HG02885 (cell line): ENCODE measurements at regions not wholly inside any gene's neighbourhood (a gene's known extent, or its start where the extent isn't known, plus 50 kb on each side); places are given as distances from the start of the nearest gene placed in this dataset.
"Not testable (repeated sequence)": the region's sequence is repeated elsewhere in the genome, so short reads cannot be mapped to it uniquely, and the experiment has no call there.

ENCODE experiments used
- ATAC-seq: cut with Tn5 transposase; IDR thresholded peaks from one replicate; pipeline ENCODE4 v1.9.1; 2021; ENCODE audit warnings: mild to moderate bottlenecking; ENCODE audit not compliant: unreplicated experiment, poor library complexity

- no peak for ATAC-seq
Measured at GRCh38 chr13:83168590-83168989, 713.7 kb downstream of the SLITRK1 start.

- no peak for ATAC-seq
Measured at GRCh38 chr13:83167203-83167602, 715.1 kb downstream of the SLITRK1 start.

- ATAC-seq: no peak
Measured at GRCh38 chr13:83166550-83166949, 715.7 kb downstream of the SLITRK1 start.

GRCh38 chr13:83162493-83162892 lies 719.8 kb downstream of the SLITRK1 start:
- no peak for ATAC-seq

GRCh38 chr13:83153848-83154247 lies 728.4 kb downstream of the SLITRK1 start:
- no peak for ATAC-seq

GRCh38 chr13:83151308-83151660 lies 731.0 kb downstream of the SLITRK1 start:
- no peak for ATAC-seq

GRCh38 chr13:83150616-83151307 lies 731.5 kb downstream of the SLITRK1 start:
- ATAC-seq: no peak

GRCh38 chr13:83136660-83137059 lies 745.6 kb downstream of the SLITRK1 start:
- ATAC-seq: no peak

GRCh38 chr13:83125791-83126190 lies 756.5 kb downstream of the SLITRK1 start:
- no peak for ATAC-seq

- ATAC-seq: no peak
Measured at GRCh38 chr13:83121896-83122295, 760.4 kb downstream of the SLITRK1 start.

GRCh38 chr13:83117046-83117445 lies 765.2 kb downstream of the SLITRK1 start:
- ATAC-seq: no peak

- ATAC-seq: not testable (repeated sequence)
Measured at GRCh38 chr13:83101574-83102247, 780.6 kb downstream of the SLITRK1 start.

- ATAC-seq: no peak
Measured at GRCh38 chr13:83100237-83100636, 782.0 kb downstream of the SLITRK1 start.

- no peak for ATAC-seq
Measured at GRCh38 chr13:83088858-83089257, 793.4 kb downstream of the SLITRK1 start.

- no peak for ATAC-seq
Measured at GRCh38 chr13:83086948-83087347, 795.3 kb downstream of the SLITRK1 start.

GRCh38 chr13:83086088-83086487 lies 796.2 kb downstream of the SLITRK1 start:
- ATAC-seq: no peak

- no peak for ATAC-seq
Measured at GRCh38 chr13:83085186-83085900, 796.9 kb downstream of the SLITRK1 start.

GRCh38 chr13:83077499-83077898 lies 804.8 kb downstream of the SLITRK1 start:
- ATAC-seq: no peak

- not testable (repeated sequence) for ATAC-seq
Measured at GRCh38 chr13:83073930-83074329, 808.3 kb downstream of the SLITRK1 start.

GRCh38 chr13:83065108-83065507 lies 817.2 kb downstream of the SLITRK1 start:
- ATAC-seq: no peak

- no peak for ATAC-seq
Measured at GRCh38 chr13:83057119-83057518, 825.2 kb downstream of the SLITRK1 start.
